HG03457 (cell line): ENCODE measurements at regions not wholly inside any gene's neighbourhood (a gene's known extent, or its start where the extent isn't known, plus 50 kb on each side); places are given as distances from the start of the nearest gene placed in this dataset.
"Not testable (repeated sequence)": the region's sequence is repeated elsewhere in the genome, so short reads cannot be mapped to it uniquely, and the experiment has no call there.

Experiments
- ATAC-seq: cut with Tn5 transposase; IDR thresholded peaks from one replicate; pipeline ENCODE4 v1.9.1; 2021; ENCODE audit warnings: moderate number of reproducible peaks; ENCODE audit not compliant: unreplicated experiment

DNA sequence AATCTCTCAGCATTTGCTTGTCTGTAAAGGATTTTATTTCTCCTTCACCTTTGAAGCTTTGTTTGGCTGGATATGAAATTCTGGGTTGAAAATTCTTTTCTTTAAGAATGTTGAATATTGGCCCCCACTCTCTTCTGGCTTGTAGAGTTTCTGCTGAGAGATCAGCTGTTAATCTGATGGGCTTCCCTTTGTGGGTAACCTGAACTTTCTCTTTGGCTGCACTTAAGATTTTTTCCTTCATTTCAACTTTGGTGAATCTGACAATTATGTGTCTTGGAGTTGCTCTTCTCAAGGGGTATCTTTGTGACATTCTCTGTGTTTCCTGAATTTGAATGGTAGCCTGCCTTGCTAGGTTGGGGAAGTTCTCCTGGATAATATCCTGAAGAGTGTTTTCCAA lies 189.4 kb downstream of the TTC6 start:
- ATAC-seq = not testable (repeated sequence)

DNA sequence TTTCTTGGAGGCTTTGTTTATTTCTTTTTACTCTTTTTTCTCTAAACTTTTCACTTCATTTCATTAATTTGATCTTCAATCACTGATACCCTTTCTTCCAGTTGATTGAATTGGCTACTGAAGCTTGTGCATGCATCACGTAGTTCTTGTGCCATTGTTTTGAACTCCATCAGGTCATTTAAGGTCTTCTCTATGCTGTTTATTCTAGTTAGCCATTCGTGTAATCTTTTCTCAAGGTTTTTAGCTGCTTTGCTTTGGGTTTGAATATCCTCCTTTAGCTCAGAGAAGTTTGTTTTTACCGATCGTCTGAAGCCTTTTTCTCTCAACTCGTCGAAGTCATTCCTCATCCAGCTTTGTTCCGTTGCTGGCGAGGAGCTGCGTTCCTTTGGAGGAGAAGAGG lies 189.9 kb downstream of the TTC6 start:
- ATAC-seq = not testable (repeated sequence)

- not testable (repeated sequence) for ATAC-seq
Observed at GRCh38 chr14:37786114-37786625, 190.7 kb downstream of the TTC6 start.

- ATAC-seq = no peak
Observed at GRCh38 chr14:37787879-37788494, 192.6 kb downstream of the TTC6 start.

DNA sequence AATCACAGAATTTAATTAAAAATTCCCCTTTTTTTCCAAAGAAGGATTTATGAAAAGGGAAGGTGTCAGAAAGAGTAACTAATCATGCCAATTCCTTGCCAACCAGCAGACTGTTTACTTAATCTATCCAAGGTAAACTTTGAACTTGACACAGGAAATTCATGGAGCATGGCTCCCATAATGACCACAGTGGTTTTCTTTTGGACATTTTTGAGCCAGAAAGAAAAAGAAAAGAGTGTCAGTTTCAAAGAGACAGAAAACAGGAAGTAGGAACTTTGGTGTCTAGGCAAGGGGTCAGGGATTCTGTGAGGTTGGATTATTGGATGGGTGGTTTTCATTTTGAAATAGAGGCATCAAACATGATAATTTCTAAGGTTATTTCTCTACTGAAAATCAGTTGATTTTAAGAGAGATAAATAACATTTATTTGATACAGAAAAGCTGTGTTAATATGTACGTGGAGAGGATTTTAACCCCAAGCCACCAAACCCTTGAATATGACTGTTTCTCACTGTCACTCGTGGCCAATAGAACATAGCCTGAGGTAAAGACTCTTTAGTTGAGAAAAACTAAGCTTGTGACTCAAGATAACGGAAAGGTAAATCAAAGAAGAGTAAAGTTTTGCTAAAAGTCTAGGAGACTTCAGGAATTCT lies 196.1 kb downstream of the TTC6 start:
- ATAC-seq = no peak

- no peak for ATAC-seq
Observed at GRCh38 chr14:37792124-37792523, 196.7 kb downstream of the TTC6 start.

- ATAC-seq = no peak
Observed at GRCh38 chr14:37796703-37797416, 201.4 kb downstream of the TTC6 start.

- no peak for ATAC-seq
Observed at GRCh38 chr14:37797675-37798074, 202.2 kb downstream of the TTC6 start.

DNA sequence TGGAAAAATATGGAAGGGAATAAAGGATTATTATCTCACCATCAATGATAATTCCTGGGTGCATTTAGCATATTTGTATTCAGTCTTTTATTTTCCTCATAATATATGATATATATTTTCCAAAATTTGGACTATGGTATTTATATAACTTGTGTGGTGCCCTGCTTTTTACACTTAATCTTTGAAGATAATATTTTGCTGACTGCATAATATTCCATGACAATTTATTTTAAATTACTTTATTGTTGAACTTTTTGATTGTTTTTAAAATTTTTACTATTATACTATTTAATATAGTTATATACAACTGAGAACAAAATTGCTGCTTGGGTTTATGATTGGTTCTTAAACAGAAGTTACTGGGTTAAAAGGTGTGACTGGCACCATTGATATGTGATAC lies 212.3 kb downstream of the TTC6 start:
- no peak for ATAC-seq

- ATAC-seq = no peak
Observed at GRCh38 chr14:37810094-37810801, 214.8 kb downstream of the TTC6 start.

DNA sequence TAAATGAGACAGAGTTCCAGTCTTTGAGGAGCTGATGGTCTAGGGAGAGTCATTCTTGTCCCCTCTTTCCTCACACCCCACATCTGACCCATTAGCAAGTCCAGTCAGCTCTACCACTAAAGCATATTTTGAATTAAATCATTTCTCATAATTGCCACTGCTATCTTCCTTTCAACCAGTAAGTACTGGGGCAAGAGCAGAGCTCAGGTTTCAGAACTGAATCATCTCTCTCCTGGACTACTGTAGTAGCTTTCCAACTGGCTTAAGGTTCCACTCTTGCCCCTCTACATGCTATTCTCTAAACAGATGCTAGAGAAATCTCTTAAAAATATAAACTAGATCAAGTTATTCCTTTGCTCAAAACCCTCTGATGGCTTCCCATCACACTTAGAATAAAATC lies 218.3 kb downstream of the TTC6 start:
- no peak for ATAC-seq

GRCh38 chr14:37816135-37816534 lies 220.7 kb downstream of the TTC6 start:
- ATAC-seq = no peak

- no peak for ATAC-seq
Observed at GRCh38 chr14:37816743-37817295, 221.4 kb downstream of the TTC6 start.

DNA sequence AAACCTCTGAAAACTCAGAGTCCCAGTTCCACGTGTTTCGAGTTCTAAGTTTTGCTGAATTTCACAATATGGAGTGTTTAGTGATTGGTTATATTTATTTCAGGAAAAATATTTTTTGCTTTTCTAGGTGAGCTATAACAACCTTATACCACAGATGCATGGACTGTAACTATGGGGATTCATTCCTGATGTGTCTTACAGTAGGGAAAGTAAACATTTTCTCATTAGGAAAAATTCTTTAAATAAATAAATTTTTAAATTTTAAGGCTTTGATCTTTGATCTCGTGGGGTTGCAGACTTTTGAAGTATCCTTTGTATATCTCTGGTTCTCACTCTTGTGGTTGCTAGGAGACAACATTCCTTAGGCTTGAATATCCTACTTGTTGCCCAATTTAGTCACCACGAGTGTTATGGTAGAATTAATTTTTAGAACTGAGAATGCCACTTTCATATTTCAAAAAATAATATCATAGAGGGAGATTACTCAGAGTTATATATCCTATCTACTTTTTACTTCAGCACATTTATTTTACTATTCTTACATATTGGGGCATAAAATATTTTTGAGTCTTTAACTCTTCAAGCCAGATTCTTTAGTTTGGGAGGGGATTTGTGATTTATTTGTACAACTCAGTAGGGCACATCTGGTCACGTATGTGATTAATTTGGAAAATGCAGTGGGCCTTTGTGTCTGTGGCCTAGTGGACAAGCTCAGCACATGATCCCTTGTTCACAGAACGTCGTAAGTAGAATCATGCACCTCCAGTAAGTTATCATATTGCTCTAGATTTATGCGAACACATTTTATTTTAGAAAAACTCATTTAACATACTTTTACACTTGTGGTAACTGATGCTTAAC lies 224.0 kb downstream of the TTC6 start:
- no peak for ATAC-seq

GRCh38 chr14:37820810-37821209 lies 225.4 kb downstream of the TTC6 start:
- ATAC-seq = not testable (repeated sequence)

GRCh38 chr14:37824939-37825712 lies 229.7 kb downstream of the TTC6 start:
- ATAC-seq = no peak

GRCh38 chr14:37826869-37827268 lies 231.4 kb downstream of the TTC6 start:
- ATAC-seq = no peak

DNA sequence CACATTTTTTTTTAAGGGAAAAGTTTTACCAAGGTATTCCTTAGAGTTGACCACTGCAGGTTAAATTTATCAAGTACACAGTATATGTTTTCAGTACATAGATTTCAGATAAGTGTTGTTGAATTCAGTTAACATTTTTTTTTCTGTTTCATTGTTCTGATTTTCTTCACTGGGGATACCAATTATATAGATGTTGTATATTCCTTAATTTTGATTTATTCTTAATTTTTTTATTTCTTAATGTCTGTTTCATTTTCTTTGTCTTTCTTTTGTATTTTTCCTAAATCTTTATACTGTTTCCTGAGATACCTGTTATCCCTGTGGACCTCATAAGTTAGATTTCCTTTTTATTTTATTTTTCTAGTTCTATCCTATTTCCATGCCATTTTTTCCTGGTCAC lies 234.8 kb downstream of the TTC6 start:
- ATAC-seq = no peak

DNA sequence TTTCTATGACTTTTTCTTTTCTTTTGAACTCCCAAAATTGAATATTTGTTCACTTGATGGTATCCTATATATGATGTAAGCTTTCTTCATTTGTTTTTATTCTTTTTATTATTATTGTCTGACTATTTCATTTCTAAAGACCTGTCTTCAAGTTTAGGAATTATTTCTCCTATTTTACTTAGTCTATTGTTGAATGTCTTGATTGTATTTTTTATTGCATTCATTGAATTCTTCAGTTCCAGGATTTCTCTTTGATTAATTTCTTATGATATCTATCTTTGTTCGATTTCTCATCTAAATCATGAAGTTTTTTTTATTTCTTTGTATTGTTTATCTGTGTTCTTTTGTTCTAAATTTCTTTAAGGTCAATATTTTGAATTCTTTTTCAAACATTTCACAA lies 238.8 kb downstream of the TTC6 start:
- ATAC-seq = no peak
